Stromal cell of bone marrow (primary cell): ENCODE measurements at regions not wholly inside any gene's neighbourhood (a gene's known extent, or its start where the extent isn't known, plus 50 kb on each side); places are given as distances from the start of the nearest gene placed in this dataset.
"Not testable (repeated sequence)": the region's sequence is repeated elsewhere in the genome, so short reads cannot be mapped to it uniquely, and the experiment has no call there.

ENCODE experiments used
- DNase-seq: peaks from one replicate; pipeline ENCODE4 v3.0.0-alpha.2; 2012; ENCODE audit warnings: low read depth

- DNase-seq: no peak
Observed at GRCh38 chr1:9466780-9467758, 72.2 kb upstream of the SLC25A33 start.

DNA sequence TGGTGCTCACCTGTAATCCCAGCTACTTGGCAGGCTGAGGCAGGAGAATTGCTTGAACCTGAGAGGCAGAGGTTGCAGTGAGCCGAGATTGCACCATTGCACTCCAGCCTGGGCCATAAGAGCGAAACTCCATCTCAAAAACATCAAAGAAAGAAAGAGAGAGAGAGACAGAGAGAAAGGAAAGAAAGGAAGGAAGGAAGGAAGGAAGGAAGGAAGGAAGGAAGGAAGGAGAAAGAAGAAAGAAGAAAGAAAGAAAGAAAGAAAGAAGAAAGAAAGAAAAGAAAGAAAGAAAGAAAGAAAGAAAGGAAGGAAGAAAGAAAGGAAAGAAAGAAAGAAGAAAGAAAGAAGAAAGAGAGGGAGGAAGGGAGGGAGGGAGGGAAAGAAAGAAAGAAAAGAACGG lies 69.4 kb upstream of the SLC25A33 start:
- DNase-seq: not testable (repeated sequence)

DNA sequence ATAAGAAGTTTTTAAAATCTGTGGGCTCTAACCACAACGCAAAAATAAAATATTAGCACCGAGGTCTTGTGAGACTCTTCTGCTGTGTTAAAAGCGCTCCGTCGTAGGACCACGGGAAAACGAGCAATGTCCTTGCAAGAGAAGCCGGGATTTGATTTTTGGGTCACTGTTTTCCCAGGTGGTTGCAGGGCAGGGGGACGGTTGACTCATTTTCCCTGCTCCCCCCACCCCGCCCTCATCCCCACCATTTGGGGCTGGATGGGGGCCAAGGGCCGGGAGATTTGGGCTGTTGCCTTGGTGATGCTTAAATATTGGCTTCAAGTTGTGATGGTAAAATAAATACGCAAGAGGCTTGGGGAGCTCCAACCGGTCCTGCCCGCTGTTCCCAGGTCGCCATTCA lies 67.6 kb upstream of the SLC25A33 start:
- DNase-seq: no peak

GRCh38 chr1:9472386-9473031 lies 66.8 kb upstream of the SLC25A33 start:
- no peak for DNase-seq

DNA sequence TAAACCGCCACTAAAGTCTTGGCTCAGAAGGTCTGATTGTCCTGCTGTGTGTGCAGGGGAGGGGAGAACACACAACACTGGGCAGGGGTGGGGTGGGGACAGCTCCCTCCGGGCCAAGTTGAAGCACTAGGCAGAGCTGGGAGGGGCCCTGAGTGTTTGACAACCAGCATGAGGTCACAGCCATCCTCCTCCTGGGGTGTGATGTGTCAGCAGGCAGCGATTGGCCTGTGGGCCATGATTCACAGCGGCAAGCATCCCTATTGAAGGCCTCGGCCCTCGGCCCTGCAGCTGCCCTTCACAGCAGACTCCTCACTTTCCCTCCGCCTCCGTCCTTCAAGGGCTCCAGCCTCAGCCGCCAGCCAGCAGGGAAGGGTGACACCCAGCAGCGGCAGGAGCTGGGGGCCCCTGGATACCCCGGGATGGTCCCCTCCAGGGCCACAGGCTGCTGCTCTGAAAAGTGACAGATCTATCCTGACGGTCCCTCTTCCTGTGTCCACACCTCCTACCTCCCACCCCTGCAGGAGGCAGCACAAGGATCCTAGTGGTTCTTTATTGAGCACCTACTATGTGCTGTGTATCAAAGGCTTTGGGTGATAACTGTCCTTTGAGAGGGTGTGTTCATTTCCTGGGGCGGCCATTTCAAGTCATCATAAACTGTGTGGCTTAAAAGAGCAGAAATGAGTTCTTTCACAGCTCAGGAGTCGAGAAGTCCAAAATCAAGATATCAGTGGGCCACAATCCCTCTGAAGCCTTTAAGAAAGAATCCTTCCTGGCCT lies 66.0 kb upstream of the SLC25A33 start:
- peak; percentile 89 for DNase-seq

- DNase-seq: no peak
Observed at GRCh38 chr1:9475061-9475627, 64.1 kb upstream of the SLC25A33 start.

GRCh38 chr1:9476790-9477463 lies 62.3 kb upstream of the SLC25A33 start:
- no peak for DNase-seq

GRCh38 chr1:9477535-9477934 lies 61.7 kb upstream of the SLC25A33 start:
- no peak for DNase-seq

- no peak for DNase-seq
Observed at GRCh38 chr1:9478021-9478420, 61.2 kb upstream of the SLC25A33 start.

- no peak for DNase-seq
Observed at GRCh38 chr1:9481048-9481447, 58.2 kb upstream of the SLC25A33 start.

- DNase-seq: no peak
Observed at GRCh38 chr1:9482403-9482802, 56.9 kb upstream of the SLC25A33 start.

DNA sequence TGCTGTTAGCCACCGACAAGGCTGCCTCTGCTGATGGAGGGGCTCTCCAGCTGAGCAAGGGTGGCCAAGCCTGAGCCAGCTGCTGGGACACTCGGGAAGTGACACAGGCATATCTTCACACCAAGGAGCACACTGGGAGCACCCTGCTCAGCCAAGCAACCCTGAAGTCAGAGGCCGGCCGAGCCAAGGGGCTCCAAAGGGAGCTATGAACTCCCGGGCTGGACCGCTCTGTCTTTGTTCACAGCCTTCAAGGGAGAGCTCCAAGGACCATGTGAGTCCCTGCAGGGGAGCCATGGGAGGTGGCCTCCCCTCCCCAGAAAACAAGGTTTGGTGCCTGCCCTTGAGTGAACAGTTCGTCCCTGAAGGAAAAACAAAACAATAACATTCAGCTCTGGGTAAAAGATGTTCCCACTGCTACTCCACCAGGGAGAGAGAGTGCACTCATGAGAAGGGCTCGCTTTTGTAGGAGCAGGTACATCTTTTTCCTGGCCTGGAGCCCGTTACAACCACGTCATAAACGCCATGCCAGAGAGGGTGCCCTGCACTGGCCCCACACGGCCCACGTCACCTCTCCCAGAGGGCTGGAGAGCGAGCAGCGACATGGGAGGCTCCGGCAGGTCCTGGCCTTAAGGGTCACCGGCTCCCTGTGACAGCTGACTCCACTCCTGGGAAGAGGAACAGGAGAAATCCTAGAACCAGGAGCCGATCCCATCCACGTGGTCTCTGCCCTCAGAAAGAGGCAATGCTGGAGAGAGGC lies 56.3 kb upstream of the SLC25A33 start:
- no peak for DNase-seq

DNA sequence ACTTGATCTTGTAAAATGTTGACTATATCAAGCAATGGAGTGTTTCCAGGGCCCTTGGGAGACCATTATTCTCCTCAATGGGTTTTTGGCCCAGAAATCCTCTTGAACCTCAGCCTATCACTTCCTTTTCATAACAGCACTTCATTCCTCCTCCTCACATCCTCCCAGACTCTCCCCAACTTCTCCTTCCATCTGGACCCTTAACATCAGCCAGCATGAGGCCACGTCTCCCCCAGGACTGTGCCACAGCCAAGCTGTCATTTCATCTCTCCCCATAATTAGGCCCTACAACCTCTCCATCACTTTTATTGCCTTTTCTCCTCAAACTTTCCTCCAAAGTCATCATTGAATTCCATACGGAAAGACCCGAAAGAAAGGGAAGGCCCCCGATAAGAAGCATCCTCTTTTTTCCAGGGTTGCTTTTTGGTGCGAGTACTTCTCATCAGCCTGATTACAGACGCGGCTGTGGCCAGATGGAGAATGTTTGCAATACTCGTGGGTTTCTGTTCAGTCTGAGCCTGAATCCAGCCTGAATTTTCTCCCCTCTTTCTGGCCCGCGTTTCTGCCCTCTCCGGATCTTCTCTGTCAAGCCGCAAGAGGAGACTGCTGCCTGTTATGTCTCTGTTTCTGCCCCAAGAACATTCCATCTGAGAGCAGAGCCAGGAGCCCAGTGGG lies 52.7 kb upstream of the SLC25A33 start:
- no peak for DNase-seq
